GM18517 (cell line): ENCODE measurements at regions not wholly inside any gene's neighbourhood (a gene's known extent, or its start where the extent isn't known, plus 50 kb on each side); places are given as distances from the start of the nearest gene placed in this dataset.
"Not testable (repeated sequence)": the region's sequence is repeated elsewhere in the genome, so short reads cannot be mapped to it uniquely, and the experiment has no call there.

Source experiments
- ATAC-seq: cut with Tn5 transposase; IDR thresholded peaks from one replicate; pipeline ENCODE4 v1.9.1; 2021; ENCODE audit warnings: mild to moderate bottlenecking, moderate library complexity; ENCODE audit not compliant: unreplicated experiment

- no peak for ATAC-seq
Measured at GRCh38 chr13:53351021-53351420, 322.4 kb downstream of the OLFM4 start.

- ATAC-seq, result no peak
Measured at GRCh38 chr13:53357582-53357981, 329.0 kb downstream of the OLFM4 start.

- no peak for ATAC-seq
Measured at GRCh38 chr13:53368948-53369347, 340.3 kb downstream of the OLFM4 start.

GRCh38 chr13:53379485-53379884 lies 350.9 kb downstream of the OLFM4 start:
- no peak for ATAC-seq

GRCh38 chr13:53382008-53382407 lies 353.4 kb downstream of the OLFM4 start:
- no peak for ATAC-seq

GRCh38 chr13:53398051-53398450 lies 369.4 kb downstream of the OLFM4 start:
- no peak for ATAC-seq

GRCh38 chr13:53405616-53406015 lies 377.0 kb downstream of the OLFM4 start:
- no peak for ATAC-seq

GRCh38 chr13:53408306-53408705 lies 379.7 kb downstream of the OLFM4 start:
- no peak for ATAC-seq

- ATAC-seq, result no peak
Measured at GRCh38 chr13:53408847-53409568, 380.4 kb downstream of the OLFM4 start.

GRCh38 chr13:53411463-53411862 lies 382.9 kb downstream of the OLFM4 start:
- no peak for ATAC-seq

GRCh38 chr13:53415135-53415534 lies 386.5 kb downstream of the OLFM4 start:
- ATAC-seq, result no peak

- ATAC-seq, result no peak
Measured at GRCh38 chr13:53417601-53418000, 389.0 kb downstream of the OLFM4 start.

GRCh38 chr13:53422415-53422814 lies 393.8 kb downstream of the OLFM4 start:
- ATAC-seq, result no peak

GRCh38 chr13:53436396-53436795 lies 407.8 kb downstream of the OLFM4 start:
- ATAC-seq, result no peak

GRCh38 chr13:53439439-53440225 lies 411.0 kb downstream of the OLFM4 start:
- no peak for ATAC-seq

GRCh38 chr13:53442979-53443378 lies 414.4 kb downstream of the OLFM4 start:
- no peak for ATAC-seq

- ATAC-seq, result no peak
Measured at GRCh38 chr13:53445686-53446085, 417.1 kb downstream of the OLFM4 start.

- no peak for ATAC-seq
Measured at GRCh38 chr13:53447456-53447855, 418.8 kb downstream of the OLFM4 start.

GRCh38 chr13:53447863-53448262 lies 419.2 kb downstream of the OLFM4 start:
- no peak for ATAC-seq

GRCh38 chr13:53452263-53452808 lies 423.7 kb downstream of the OLFM4 start:
- ATAC-seq, result not testable (repeated sequence)

GRCh38 chr13:53460796-53461195 lies 432.2 kb downstream of the OLFM4 start:
- no peak for ATAC-seq

- no peak for ATAC-seq
Measured at GRCh38 chr13:53463106-53463505, 434.5 kb downstream of the OLFM4 start.
